ENCODE measurements at regions not wholly inside any gene's neighbourhood (a gene's known extent, or its start where the extent isn't known, plus 50 kb on each side); places are given as distances from the start of the nearest gene placed in this dataset.

DNA sequence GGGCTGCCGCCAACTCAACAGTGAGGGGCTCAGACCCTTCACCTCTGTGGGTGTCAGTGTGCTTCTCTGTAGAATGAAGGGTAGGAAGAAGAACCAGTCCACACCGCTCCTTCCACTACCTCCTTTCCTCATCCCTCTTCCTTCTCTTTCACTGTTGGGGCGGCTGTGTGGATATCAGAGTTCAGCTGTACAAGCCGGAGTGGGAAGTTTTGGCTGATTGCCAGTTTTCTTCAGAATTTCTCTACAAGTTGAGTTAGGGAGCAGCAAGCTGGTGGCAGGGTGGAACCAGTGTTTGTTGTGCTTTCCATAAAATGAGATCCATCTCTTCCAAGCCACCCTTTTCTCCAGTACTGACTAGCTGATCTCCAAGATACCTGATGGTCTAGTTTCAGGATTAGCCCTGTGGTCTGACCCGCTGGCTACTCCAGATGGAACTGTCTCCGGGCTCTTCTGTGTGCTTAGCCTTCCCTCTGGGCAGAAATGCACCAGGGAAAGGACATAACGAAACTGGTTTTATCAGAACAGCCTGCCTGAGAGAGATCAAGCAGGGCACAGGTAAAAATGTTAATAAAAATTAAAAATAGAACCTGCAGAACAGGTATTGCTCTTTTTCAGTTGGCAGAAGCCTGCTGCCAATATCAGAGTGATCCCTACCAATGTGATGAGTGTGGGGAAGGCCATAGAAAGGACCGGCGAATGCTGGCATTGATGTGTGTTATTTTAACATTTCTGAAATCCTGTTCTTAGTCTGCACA is 169.9 kb upstream of the TSC22D2 start:
- TF ChIP-seq RELA (IDR thresholded peaks at IDR 0.05; ENCODE audit: borderline replicate concordance, partially characterized antibody) (no peak), ZNF24 (IDR thresholded peaks at IDR 0.05) (no peak), RFX5 (IDR thresholded peaks at IDR 0.05; ENCODE audit: low read depth, low read length) (no peak), SMAD1 (IDR thresholded peaks at IDR 0.05; ENCODE audit: low read depth, partially characterized antibody) (no peak), HDAC6 (IDR thresholded peaks at IDR 0.05; ENCODE audit: unreplicated experiment) (no peak), GABPA (IDR thresholded peaks at IDR 0.05; ENCODE audit: low read depth) (no peak), FOXM1 (IDR thresholded peaks at IDR 0.05; ENCODE audit: low read depth, low read length) (no peak), ATF7 (IDR thresholded peaks at IDR 0.05; ENCODE audit: low read depth) (no peak), GATAD2B (conservative IDR thresholded peaks at IDR 0.05; ENCODE audit: low read depth) (no peak), IKZF2 (IDR thresholded peaks at IDR 0.05) (no peak)
- TF ChIP-seq, protein P1, sequence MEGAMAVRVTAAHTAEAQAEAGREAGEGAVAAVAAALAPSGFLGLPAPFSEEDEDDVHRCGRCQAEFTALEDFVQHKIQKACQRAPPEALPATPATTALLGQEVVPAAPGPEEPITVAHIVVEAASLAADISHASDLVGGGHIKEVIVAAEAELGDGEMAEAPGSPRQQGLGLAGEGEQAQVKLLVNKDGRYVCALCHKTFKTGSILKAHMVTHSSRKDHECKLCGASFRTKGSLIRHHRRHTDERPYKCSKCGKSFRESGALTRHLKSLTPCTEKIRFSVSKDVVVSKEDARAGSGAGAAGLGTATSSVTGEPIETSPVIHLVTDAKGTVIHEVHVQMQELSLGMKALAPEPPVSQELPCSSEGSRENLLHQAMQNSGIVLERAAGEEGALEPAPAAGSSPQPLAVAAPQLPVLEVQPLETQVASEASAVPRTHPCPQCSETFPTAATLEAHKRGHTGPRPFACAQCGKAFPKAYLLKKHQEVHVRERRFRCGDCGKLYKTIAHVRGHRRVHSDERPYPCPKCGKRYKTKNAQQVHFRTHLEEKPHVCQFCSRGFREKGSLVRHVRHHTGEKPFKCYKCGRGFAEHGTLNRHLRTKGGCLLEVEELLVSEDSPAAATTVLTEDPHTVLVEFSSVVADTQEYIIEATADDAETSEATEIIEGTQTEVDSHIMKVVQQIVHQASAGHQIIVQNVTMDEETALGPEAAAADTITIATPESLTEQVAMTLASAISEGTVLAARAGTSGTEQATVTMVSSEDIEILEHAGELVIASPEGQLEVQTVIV (IDR thresholded peaks at IDR 0.05; ENCODE audit: borderline replicate concordance, partially characterized antibody): no peak
- TF ChIP-seq, protein P2, sequence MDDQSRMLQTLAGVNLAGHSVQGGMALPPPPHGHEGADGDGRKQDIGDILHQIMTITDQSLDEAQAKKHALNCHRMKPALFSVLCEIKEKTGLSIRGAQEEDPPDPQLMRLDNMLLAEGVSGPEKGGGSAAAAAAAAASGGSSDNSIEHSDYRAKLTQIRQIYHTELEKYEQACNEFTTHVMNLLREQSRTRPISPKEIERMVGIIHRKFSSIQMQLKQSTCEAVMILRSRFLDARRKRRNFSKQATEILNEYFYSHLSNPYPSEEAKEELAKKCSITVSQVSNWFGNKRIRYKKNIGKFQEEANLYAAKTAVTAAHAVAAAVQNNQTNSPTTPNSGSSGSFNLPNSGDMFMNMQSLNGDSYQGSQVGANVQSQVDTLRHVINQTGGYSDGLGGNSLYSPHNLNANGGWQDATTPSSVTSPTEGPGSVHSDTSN (IDR thresholded peaks at IDR 0.05; ENCODE audit: insufficient replicate concordance, low read depth, low read length): no peak
- TF ChIP-seq, protein P3, sequence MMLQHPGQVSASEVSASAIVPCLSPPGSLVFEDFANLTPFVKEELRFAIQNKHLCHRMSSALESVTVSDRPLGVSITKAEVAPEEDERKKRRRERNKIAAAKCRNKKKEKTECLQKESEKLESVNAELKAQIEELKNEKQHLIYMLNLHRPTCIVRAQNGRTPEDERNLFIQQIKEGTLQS (IDR thresholded peaks at IDR 0.05; ENCODE audit: borderline replicate concordance, extremely low read depth, low read depth, low read length): no peak
